Naive thymus-derived CD4-positive, alpha-beta T cell (primary cell): ENCODE measurements at regions not wholly inside any gene's neighbourhood (a gene's known extent, or its start where the extent isn't known, plus 50 kb on each side); places are given as distances from the start of the nearest gene placed in this dataset.

Experiments
- ATAC-seq: fragments of 150-1000 bp; cut with Tn5 transposase; 2 replicates; pipeline ENCODE4 v1.10.0; 2021; ENCODE audit warnings: mild to moderate bottlenecking, moderate library complexity
- CTCF ChIA-PET: fragments of 350-600 bp; sonication (Branson Sonifier 250); formaldehyde crosslinking; loops from one replicate; lab custom pipeline; 2021; ENCODE audit warnings: antibody characterized with exemption; lab: Charles Lee
- POLR2A ChIA-PET: fragments of 350-600 bp; sonication (Branson Sonifier 250); formaldehyde crosslinking; loops from one replicate; lab custom pipeline; 2021; ENCODE audit warnings: antibody characterized with exemption, inconsistent platforms; lab: Charles Lee
- DNase-seq, 9 donors: peaks; one replicate each; pipeline versions ENCODE4 v3.0.0 to v3.0.0-alpha.2; 2020 to 2022; ENCODE audit warnings: mixed read lengths in 1 of 9
- H3K27ac ChIP-seq: one replicate; pipeline ENCODE4 v1.7.0; 2013; ENCODE audit warnings: mild to moderate bottlenecking, low read depth, low read length, moderate library complexity
- H3K27me3 ChIP-seq, 2 donors: one replicate each; pipeline ENCODE4 v1.7.0; 2013; ENCODE audit warnings: low read length in 2 of 2, mild to moderate bottlenecking in 2 of 2, moderate library complexity in 2 of 2; ENCODE audit not compliant: control insufficient read depth in 2 of 2, insufficient read depth in 2 of 2
- H3K36me3 ChIP-seq, 3 experiments: 1 replicate in 2 of 3; 2 replicates in 1 of 3; pipeline ENCODE4 v1.7.0; 2013; ENCODE audit warnings: low read length in 3 of 3, mild to moderate bottlenecking in 3 of 3, moderate library complexity in 1 of 3; ENCODE audit not compliant: insufficient read depth in 3 of 3, control insufficient read depth in 2 of 3
- H3K4me1 ChIP-seq, 2 donors: one replicate each; pipeline ENCODE4 v1.7.0; 2013; ENCODE audit warnings: low read length in 2 of 2, mild to moderate bottlenecking in 2 of 2, moderate library complexity in 1 of 2; ENCODE audit not compliant: control insufficient read depth in 2 of 2, insufficient read depth in 2 of 2
- H3K4me3 ChIP-seq: 2 replicates; pipeline ENCODE4 v1.7.0; 2013; ENCODE audit warnings: mild to moderate bottlenecking, low read length
- H3K9me3 ChIP-seq, 3 experiments: 1 replicate in 2 of 3; 2 replicates in 1 of 3; pipeline ENCODE4 v1.7.0; 2013; ENCODE audit warnings: low read length in 3 of 3; ENCODE audit not compliant: control insufficient read depth in 2 of 3
- H3K27ac Mint-ChIP-seq, 9 donors: one replicate each; pipeline ENCODE4 v1.8.0; 2020 to 2022; ENCODE audit warnings: mixed read lengths in 9 of 9, mild to moderate bottlenecking in 8 of 9, moderate library complexity in 5 of 9, inconsistent platforms in 2 of 9
- H3K27me3 Mint-ChIP-seq, 5 donors: one replicate each; pipeline ENCODE4 v1.8.0; 2021 to 2022; ENCODE audit warnings: mixed read lengths in 5 of 5, mild to moderate bottlenecking in 1 of 5
- H3K36me3 Mint-ChIP-seq, 5 donors: one replicate each; pipeline ENCODE4 v1.8.0; 2020 to 2022; ENCODE audit warnings: mixed read lengths in 5 of 5, mild to moderate bottlenecking in 3 of 5, inconsistent platforms in 1 of 5
- H3K4me1 Mint-ChIP-seq, 7 donors: one replicate each; pipeline ENCODE4 v1.8.0; 2020 to 2022; ENCODE audit warnings: mixed read lengths in 7 of 7, mild to moderate bottlenecking in 3 of 7, inconsistent platforms in 1 of 7
- H3K4me3 Mint-ChIP-seq, 10 donors: one replicate each; pipeline ENCODE4 v1.8.0; 2020 to 2022; ENCODE audit warnings: mild to moderate bottlenecking in 10 of 10, mixed read lengths in 10 of 10, moderate library complexity in 6 of 10, inconsistent platforms in 2 of 10
- H3K9me3 Mint-ChIP-seq, 11 donors: one replicate each; pipeline ENCODE4 v1.8.0; 2020 to 2022; ENCODE audit warnings: mixed read lengths in 11 of 11, mild to moderate bottlenecking in 4 of 11, inconsistent platforms in 1 of 11, moderate library complexity in 1 of 11
- intact Hi-C, 2 donors: fragments of 100-400 bp; cut with micrococcal nuclease; formaldehyde crosslinking; loops; one replicate each; pipeline ENCODE4 v1.15.1; 2023

DNA sequence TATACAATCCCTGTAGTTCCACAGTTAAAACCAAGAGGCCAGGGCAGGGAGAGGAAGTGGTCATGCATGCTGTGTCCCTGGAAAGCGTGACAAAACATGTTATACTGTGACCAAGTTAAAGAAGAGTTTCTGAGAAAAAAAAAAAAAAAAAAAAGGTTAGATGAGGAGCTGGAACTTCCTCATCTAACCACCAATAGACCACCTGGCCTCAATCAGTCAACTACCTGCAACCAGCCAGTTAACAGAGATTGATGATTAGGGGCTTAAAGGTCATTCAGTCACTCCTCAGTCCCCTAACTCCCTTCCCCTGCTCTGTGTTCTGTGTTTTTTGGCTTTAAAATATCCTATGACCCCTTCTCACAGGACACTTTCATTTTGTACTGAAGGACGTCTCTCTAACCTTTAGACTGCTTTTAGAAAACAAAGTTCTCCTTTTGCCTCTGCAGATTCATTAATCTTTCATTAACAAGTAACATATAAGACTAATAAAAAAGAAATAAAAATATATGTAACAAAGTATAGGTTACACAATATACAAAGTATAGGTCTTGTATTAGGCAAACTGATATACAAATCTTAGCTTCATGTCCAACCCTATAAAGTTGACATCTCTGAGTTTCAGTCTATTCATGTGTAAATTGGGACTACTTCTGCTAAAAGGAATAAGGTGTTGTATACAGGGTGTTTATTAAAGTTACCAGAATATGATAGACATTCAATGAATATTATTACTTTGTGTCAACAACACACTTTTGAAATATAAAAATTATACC lies 179.1 kb upstream of the NDST4 start:
- no peaks in the 10 kb centered on the region for H3K4me1 ChIP-seq
- H3K27ac Mint-ChIP-seq = no peak overlapping the region
- H3K9me3 ChIP-seq = no peaks in the 10 kb centered on the region
- intact Hi-C loops = no loop called here
- no peak overlapping the region for H3K27ac ChIP-seq
- no peaks in the 10 kb centered on the region for H3K36me3 ChIP-seq
- no peaks in the 10 kb centered on the region for H3K27me3 ChIP-seq
- no peaks in the 10 kb centered on the region for H3K27me3 Mint-ChIP-seq
- no peak overlapping the region for H3K4me3 Mint-ChIP-seq
- ChIA-PET CTCF (no interaction called here), POLR2A (no interaction called here)
- DNase-seq = no peak
- no peak overlapping the region for H3K4me3 ChIP-seq
- H3K9me3 Mint-ChIP-seq = peaks cover 0 to 5% (median 0%) of the 10 kb centered on the region in 11 donors
- no peaks in the 10 kb centered on the region for H3K36me3 Mint-ChIP-seq
- peaks cover 0 to 2% (median 0%) of the 10 kb centered on the region in 7 donors for H3K4me1 Mint-ChIP-seq
- no peak for ATAC-seq

- Mint-ChIP-seq H3K27me3 (peaks cover 0 to 4% (median 0%) of the 10 kb centered on the region in 5 donors), H3K36me3 (no peaks in the 10 kb centered on the region), H3K4me3 (no peak overlapping the region), H3K9me3 (no peaks in the 10 kb centered on the region), H3K4me1 (peaks cover 0 to 2% (median 0%) of the 10 kb centered on the region in 7 donors), H3K27ac (no peak overlapping the region)
- Histone ChIP-seq H3K9me3 (no peaks in the 10 kb centered on the region), H3K27me3 (no peaks in the 10 kb centered on the region), H3K4me3 (no peak overlapping the region), H3K36me3 (no peaks in the 10 kb centered on the region), H3K4me1 (no peaks in the 10 kb centered on the region), H3K27ac (no peak overlapping the region)
- DNase-seq (no peak), ATAC-seq (no peak)
- intact Hi-C loops = no loop called here
- ChIA-PET CTCF (no interaction called here), POLR2A (no interaction called here)
Observed at GRCh38 chr4:115287426-115287825, 174.0 kb upstream of the NDST4 start.

- DNase-seq (no peak), ATAC-seq (peak; percentile 24)
- Histone ChIP-seq H3K27ac (no peak overlapping the region), H3K9me3 (no peaks in the 10 kb centered on the region), H3K36me3 (no peaks in the 10 kb centered on the region), H3K4me3 (no peak overlapping the region), H3K27me3 (no peaks in the 10 kb centered on the region), H3K4me1 (peaks cover 0 to 8% of the 10 kb centered on the region in 2 donors)
- peaks cover 0 to 3% (median 0%) of the 10 kb centered on the region in 5 donors for H3K36me3 Mint-ChIP-seq
- ChIA-PET CTCF (no interaction called here), POLR2A (no interaction called here)
- H3K27me3 Mint-ChIP-seq = no peaks in the 10 kb centered on the region
- H3K4me1 Mint-ChIP-seq = peaks cover 0 to 13% (median 3%) of the 10 kb centered on the region in 7 donors
- intact Hi-C loops = no loop called here
- no peak overlapping the region for H3K4me3 Mint-ChIP-seq
- H3K27ac Mint-ChIP-seq = no peak overlapping the region
- peaks cover 0 to 4% (median 0%) of the 10 kb centered on the region in 11 donors for H3K9me3 Mint-ChIP-seq
Observed at GRCh38 chr4:115279330-115279729, 165.9 kb upstream of the NDST4 start.

DNA sequence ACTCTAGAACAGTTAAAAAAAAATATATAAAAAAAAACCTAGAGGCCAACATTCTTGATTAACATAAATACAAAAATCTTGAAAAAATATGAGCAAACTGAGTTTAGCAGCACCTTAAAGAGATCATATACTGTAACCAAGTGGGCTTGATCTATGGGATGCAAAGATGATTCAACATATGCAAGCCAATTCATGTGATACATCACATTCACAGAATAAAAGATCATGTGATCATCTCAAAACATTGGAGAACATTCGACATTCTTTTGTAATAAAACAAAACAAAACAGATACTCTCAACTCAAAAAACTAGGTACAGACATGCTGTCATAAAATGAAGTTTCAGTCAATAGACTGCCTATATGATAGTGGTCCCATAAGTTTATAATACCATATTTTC lies 165.4 kb upstream of the NDST4 start:
- no peak for ATAC-seq
- H3K27ac Mint-ChIP-seq = no peak overlapping the region
- H3K27me3 ChIP-seq = no peaks in the 10 kb centered on the region

DNA sequence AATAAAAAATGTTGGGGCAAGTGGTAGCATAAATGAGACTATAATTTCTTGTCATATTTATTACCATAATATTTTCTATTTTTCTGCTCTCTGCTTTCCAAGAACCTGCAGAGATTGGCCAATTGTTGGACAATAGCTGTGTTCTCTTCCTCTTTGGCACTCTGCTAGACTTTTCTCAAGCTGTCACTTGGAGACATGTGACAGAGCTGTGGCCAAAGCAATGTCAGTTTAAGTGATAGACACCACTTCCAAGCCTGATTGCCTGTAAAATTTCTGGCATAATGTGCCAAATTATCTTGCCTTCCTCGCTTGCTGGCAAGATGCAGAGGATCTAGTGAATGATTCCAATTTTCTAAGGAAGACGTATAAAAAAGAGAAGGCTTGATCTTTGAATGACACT lies 162.2 kb upstream of the NDST4 start:
- H3K27ac ChIP-seq = no peak overlapping the region
- peaks cover 0 to 4% (median 0%) of the 10 kb centered on the region in 11 donors for H3K9me3 Mint-ChIP-seq
- ChIA-PET POLR2A (no interaction called here), CTCF (no interaction called here)
- peaks cover 0 to 25% (median 4%) of the 10 kb centered on the region in 7 donors for H3K4me1 Mint-ChIP-seq
- H3K4me3 ChIP-seq = no peak overlapping the region
- intact Hi-C loops = no loop called here
- H3K9me3 ChIP-seq = no peaks in the 10 kb centered on the region
- ATAC-seq (no peak), DNase-seq (no peak)
- H3K36me3 ChIP-seq = no peaks in the 10 kb centered on the region
- H3K36me3 Mint-ChIP-seq = peaks cover 0 to 4% (median 0%) of the 10 kb centered on the region in 5 donors
- no peak overlapping the region for H3K27ac Mint-ChIP-seq
- peaks cover 0 to under 1% (median 0%) of the 10 kb centered on the region in 5 donors for H3K27me3 Mint-ChIP-seq
- no peaks in the 10 kb centered on the region for H3K27me3 ChIP-seq
- no peak overlapping the region for H3K4me3 Mint-ChIP-seq
- H3K4me1 ChIP-seq = peaks cover 0 to 8% of the 10 kb centered on the region in 2 donors

More for the DNA sequence above, 165.4 kb upstream of the NDST4 start:
- no peak overlapping the region for H3K4me3 ChIP-seq
- no peaks in the 10 kb centered on the region for H3K36me3 ChIP-seq
- Mint-ChIP-seq H3K4me3 (no peak overlapping the region), H3K36me3 (peaks cover 0 to 4% (median 0%) of the 10 kb centered on the region in 5 donors), H3K4me1 (peaks cover 0 to 13% (median 4%) of the 10 kb centered on the region in 7 donors), H3K27me3 (no peaks in the 10 kb centered on the region), H3K9me3 (peaks cover 0 to 4% (median 0%) of the 10 kb centered on the region in 11 donors)
- ChIA-PET CTCF (no interaction called here), POLR2A (no interaction called here)
- no peaks in the 10 kb centered on the region for H3K9me3 ChIP-seq
- no peak overlapping the region for H3K27ac ChIP-seq
- H3K4me1 ChIP-seq = peaks cover 0 to 8% of the 10 kb centered on the region in 2 donors
- intact Hi-C loops = no loop called here
- no peak for DNase-seq

- ATAC-seq = peak; percentile 37
Observed at GRCh38 chr4:115274545-115274944, 161.1 kb upstream of the NDST4 start.

More at GRCh38 chr4:115274545-115274944, 161.1 kb upstream of the NDST4 start:
- H3K9me3 Mint-ChIP-seq = peaks cover 0 to 5% (median 0%) of the 10 kb centered on the region in 11 donors
- intact Hi-C loops = no loop called here
- H3K4me1 Mint-ChIP-seq = peaks cover 0 to 28% (median 4%) of the 10 kb centered on the region in 7 donors
- Histone ChIP-seq H3K4me3 (no peak overlapping the region), H3K27me3 (no peaks in the 10 kb centered on the region), H3K27ac (no peak overlapping the region), H3K9me3 (no peaks in the 10 kb centered on the region), H3K4me1 (peaks cover 0 to 8% of the 10 kb centered on the region in 2 donors), H3K36me3 (no peaks in the 10 kb centered on the region)
- peaks cover 0 to 4% (median 0%) of the 10 kb centered on the region in 5 donors for H3K36me3 Mint-ChIP-seq
- peak overlapping the region in 1 of 10 donors; percentile 23 for H3K4me3 Mint-ChIP-seq
- CTCF ChIA-PET = no interaction called here
- POLR2A ChIA-PET = no interaction called here
- peaks cover 0 to 3% (median 0%) of the 10 kb centered on the region in 5 donors for H3K27me3 Mint-ChIP-seq
- DNase-seq = no peak
- H3K27ac Mint-ChIP-seq = no peak overlapping the region
